Body of pancreas (tissue), 4 donors: ENCODE measurements at regions not wholly inside any gene's neighbourhood (a gene's known extent, or its start where the extent isn't known, plus 50 kb on each side); places are given as distances from the start of the nearest gene placed in this dataset.

ENCODE experiments used
- CTCF ChIP-seq, 7 experiments: fragments of 450-650 bp in 4 of 7; fragments of 200-600 bp in 3 of 7; sonication (generic) in 3 of 7; IDR thresholded peaks; one replicate each; pipeline ENCODE4 v1.5.1; 2016 to 2019; ENCODE audit warnings: antibody characterized with exemption in 7 of 7
- POLR2A ChIP-seq, 3 donors: fragments of 450-650 bp; IDR thresholded peaks; one replicate each; pipeline ENCODE4 v1.6.1; 2016; ENCODE audit warnings: antibody characterized with exemption in 3 of 3, mild to moderate bottlenecking in 2 of 3

DNA sequence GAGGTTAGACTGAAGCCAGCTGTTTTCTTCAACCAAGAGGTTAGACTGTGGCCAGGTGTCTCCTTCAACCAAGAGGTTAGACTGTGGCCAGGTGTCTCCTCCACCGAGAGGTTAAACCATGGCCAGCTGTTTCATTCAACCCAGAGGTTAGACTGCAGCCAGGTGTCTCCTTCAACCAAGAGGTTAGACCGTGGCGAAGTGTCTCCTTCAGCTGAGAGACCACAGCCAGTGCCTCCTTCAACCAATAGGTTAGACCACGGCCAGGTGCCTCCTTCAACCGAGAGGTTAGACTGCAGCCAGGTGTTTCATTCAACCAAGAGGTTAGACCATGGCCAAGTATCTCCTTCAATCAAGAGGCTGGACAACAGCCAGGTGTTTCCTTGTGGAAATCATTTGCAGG lies 498.1 kb downstream of the TBC1D22A start:
- TF ChIP-seq CTCF (IDR thresholded peaks at IDR 0.05) (no peak), POLR2A (IDR thresholded peaks at IDR 0.05) (no peak)
